Activated CD4-positive, alpha-beta memory T cell treated with anti-CD3 and anti-CD28 coated beads, Interleukin-2, amount 10 ng/mL, durations not matched to agents 7 days and 5 days (primary cell): ENCODE measurements at regions not wholly inside any gene's neighbourhood (a gene's known extent, or its start where the extent isn't known, plus 50 kb on each side); places are given as distances from the start of the nearest gene placed in this dataset.
"Not testable (repeated sequence)": the region's sequence is repeated elsewhere in the genome, so short reads cannot be mapped to it uniquely, and the experiment has no call there.

Source experiments
- CTCF ChIA-PET: fragments of 350-600 bp; sonication (Branson Sonifier 250); formaldehyde crosslinking; loops from one replicate; lab custom pipeline; 2021; ENCODE audit warnings: antibody characterized with exemption, inconsistent platforms; lab: Charles Lee
- POLR2A ChIA-PET: fragments of 350-600 bp; sonication (Branson Sonifier 250); formaldehyde crosslinking; loops from one replicate; lab custom pipeline; 2021; ENCODE audit warnings: antibody characterized with exemption; lab: Charles Lee
- DNase-seq: peaks from one replicate; pipeline ENCODE4 v3.0.0-alpha.2; 2020
- H3K27ac Mint-ChIP-seq: one replicate; pipeline ENCODE4 v1.8.0; 2021; ENCODE audit warnings: mild to moderate bottlenecking, mixed read lengths
- H3K27me3 Mint-ChIP-seq: one replicate; pipeline ENCODE4 v1.8.0; 2021; ENCODE audit warnings: mixed read lengths
- H3K36me3 Mint-ChIP-seq: one replicate; pipeline ENCODE4 v1.8.0; 2021; ENCODE audit warnings: low read depth, mixed read lengths
- H3K4me1 Mint-ChIP-seq: one replicate; pipeline ENCODE4 v1.8.0; 2021; ENCODE audit warnings: mixed read lengths
- H3K4me3 Mint-ChIP-seq: one replicate; pipeline ENCODE4 v1.8.0; 2021; ENCODE audit warnings: mild to moderate bottlenecking, mixed read lengths
- H3K9me3 Mint-ChIP-seq: one replicate; pipeline ENCODE4 v1.8.0; 2021; ENCODE audit warnings: mixed read lengths

DNA sequence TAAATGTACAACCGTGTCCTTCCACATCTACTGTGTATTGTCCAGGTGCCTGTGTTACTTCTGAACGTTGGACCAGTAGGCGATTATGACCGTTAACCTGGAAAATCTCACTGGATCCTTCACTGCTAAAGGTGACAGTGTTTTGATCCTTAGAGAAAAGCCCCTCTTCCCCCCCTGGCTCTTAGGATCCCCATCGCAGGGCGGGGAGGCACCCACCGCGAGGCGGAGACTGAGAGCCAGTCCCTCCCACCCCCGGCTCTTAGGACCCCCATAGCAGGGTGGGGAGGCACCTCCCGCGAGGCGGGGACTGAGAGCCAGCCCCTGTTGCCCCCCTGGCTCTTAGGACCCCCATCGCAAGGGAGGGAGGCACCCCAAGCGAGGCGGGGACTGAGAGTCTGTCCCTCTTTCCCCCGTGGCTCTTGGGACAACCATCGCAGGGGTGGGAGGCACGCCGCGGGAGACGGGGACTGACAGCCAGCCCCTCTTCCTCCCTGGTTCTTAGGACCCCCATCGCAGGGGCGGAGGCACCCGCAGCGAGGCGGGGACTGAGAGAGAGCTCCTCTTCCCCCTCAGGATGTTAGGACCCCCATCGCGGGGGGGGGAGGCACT is 194.3 kb upstream of the PZP start:
- CTCF ChIA-PET, POLR2A ChIA-PET, H3K27me3 Mint-ChIP-seq: not testable (repeated sequence)

DNA sequence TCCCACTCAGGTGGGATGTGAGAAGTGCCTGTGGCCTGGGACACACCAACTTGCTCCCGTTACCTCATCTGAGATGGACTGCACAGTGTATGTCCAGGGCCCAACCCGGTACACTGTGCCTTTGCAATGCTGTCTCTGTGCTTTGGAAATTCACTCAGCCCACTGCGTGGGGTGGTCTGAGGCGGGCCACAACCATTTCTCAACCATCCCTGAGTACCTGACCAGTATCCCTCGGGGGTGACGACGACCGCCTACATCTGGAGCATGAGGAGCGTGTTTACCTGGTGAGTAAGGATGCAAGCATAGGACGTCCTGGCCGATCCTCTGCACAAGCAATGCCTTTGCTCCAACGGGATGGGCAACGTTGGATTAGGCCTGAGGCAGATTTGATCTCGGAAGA is 188.2 kb upstream of the PZP start:
- peaks cover 10% of the 10 kb centered on the region for H3K36me3 Mint-ChIP-seq
- H3K4me1 Mint-ChIP-seq, H3K27ac Mint-ChIP-seq, H3K9me3 Mint-ChIP-seq, POLR2A ChIA-PET, DNase-seq, CTCF ChIA-PET, H3K4me3 Mint-ChIP-seq: not testable (repeated sequence)
- H3K27me3 Mint-ChIP-seq, result peaks cover 15% of the 10 kb centered on the region

More for the DNA sequence above, 194.3 kb upstream of the PZP start:
- H3K4me3 Mint-ChIP-seq, H3K27ac Mint-ChIP-seq, H3K36me3 Mint-ChIP-seq, H3K4me1 Mint-ChIP-seq, H3K9me3 Mint-ChIP-seq, DNase-seq: not testable (repeated sequence)

DNA sequence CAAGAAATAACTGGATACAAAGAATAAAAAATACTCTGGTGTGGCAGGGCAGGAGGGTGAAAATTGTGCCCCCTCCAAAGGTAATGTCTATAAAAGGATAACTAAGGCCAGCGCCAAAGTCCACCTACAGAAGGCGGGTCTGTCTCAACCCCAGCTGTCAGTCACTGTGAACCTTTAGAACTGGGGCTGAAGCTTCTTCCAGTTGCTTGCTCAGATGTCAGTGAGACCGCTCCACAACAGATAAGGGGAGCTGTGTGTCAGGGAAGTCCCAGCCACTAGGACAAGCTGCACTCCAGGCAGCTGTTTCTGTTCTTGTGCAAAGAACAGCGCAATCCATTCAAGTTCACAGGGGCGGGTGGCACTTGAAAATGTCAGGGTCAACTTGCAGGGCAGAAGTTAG is 187.0 kb upstream of the PZP start:
- peaks cover 17% of the 10 kb centered on the region for H3K27me3 Mint-ChIP-seq
- H3K4me3 Mint-ChIP-seq, H3K4me1 Mint-ChIP-seq, DNase-seq, CTCF ChIA-PET, H3K27ac Mint-ChIP-seq, H3K9me3 Mint-ChIP-seq, POLR2A ChIA-PET: not testable (repeated sequence)
- peaks cover 10% of the 10 kb centered on the region for H3K36me3 Mint-ChIP-seq

DNA sequence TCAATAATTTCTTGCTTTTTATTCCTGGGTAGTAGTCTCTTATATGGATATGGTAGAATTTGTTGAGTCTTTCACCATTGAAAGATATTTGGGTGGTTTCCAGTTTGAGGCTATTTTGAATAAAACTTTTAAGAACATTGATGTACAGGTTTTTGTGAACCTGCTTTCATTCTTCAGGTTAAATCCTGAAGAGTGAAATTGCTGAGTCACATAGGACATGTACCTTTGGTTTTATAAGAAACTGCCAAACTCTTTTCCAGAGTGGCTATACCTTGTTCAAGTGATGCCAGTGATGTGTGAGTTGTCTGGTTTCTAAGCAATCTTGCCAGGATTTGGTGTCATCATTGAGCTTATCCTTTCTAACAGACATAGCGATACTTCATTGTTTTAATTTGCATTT is 184.6 kb upstream of the PZP start:
- ChIA-PET CTCF (interaction anchor here (1.0 kb wide), 1 partner anchor 62 kb away, joined by 5 read pairs; no protein-coding TSS in a partner anchor), POLR2A (no interaction called here)
- no peak overlapping the region for H3K27ac Mint-ChIP-seq

DNA sequence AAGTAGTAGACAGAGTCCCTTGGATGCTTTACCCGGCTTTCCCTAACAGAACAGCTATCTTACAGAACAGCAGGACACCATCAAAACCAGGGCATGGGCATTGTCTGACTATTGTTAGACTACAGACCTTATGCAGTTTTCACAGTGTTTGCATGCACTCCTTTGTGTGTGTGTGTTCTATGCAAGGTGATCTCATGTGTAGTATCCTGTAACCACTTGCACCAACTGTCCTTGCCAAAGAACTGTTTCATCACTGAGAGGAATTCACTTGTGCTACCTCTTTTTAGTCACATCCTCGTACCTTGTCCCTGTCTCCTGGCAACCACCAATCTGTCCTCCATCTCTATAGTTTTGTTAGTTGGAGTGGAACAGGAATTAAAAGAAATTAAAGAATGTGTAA is 183.6 kb upstream of the PZP start:
- CTCF ChIA-PET, result no interaction called here
- POLR2A ChIA-PET, result no interaction called here
- H3K36me3 Mint-ChIP-seq, result peaks cover 5% of the 10 kb centered on the region
- no peak overlapping the region for H3K4me3 Mint-ChIP-seq
- DNase-seq, result no peak
- H3K27me3 Mint-ChIP-seq, result peaks cover 23% of the 10 kb centered on the region
- no peak overlapping the region for H3K27ac Mint-ChIP-seq
- H3K9me3 Mint-ChIP-seq, result no peaks in the 10 kb centered on the region
- H3K4me1 Mint-ChIP-seq, result peaks cover 7% of the 10 kb centered on the region

More for the DNA sequence above, 184.6 kb upstream of the PZP start:
- no peaks in the 10 kb centered on the region for H3K9me3 Mint-ChIP-seq
- H3K36me3 Mint-ChIP-seq, result peaks cover 7% of the 10 kb centered on the region
- DNase-seq, result no peak
- peaks cover 19% of the 10 kb centered on the region for H3K27me3 Mint-ChIP-seq
- no peak overlapping the region for H3K4me3 Mint-ChIP-seq
- peaks cover 1% of the 10 kb centered on the region for H3K4me1 Mint-ChIP-seq

DNA sequence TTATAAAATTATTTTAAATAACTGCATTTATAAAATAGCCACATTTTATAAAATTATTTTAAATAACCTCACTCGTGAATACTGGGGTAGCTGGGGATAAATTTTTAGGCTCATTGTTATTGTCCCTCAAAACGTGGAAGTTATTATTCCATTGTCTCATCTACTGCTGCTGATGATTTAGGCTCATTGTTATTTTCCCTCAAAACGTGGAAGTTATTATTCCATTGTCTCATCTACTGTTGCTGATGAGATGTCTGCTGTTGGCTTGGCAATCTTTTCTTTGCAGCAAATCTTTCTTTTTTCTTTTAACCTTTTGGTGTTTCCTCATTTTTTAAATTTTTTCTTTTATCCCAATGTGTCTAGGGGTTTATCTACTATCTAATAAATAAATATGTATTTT is 182.6 kb upstream of the PZP start:
- ChIA-PET POLR2A (no interaction called here), CTCF (no interaction called here)
- Mint-ChIP-seq H3K27ac (no peak overlapping the region), H3K9me3 (no peaks in the 10 kb centered on the region), H3K4me3 (no peak overlapping the region), H3K36me3 (no peaks in the 10 kb centered on the region), H3K4me1 (peaks cover 7% of the 10 kb centered on the region), H3K27me3 (peaks cover 23% of the 10 kb centered on the region)
- DNase-seq, result no peak

DNA sequence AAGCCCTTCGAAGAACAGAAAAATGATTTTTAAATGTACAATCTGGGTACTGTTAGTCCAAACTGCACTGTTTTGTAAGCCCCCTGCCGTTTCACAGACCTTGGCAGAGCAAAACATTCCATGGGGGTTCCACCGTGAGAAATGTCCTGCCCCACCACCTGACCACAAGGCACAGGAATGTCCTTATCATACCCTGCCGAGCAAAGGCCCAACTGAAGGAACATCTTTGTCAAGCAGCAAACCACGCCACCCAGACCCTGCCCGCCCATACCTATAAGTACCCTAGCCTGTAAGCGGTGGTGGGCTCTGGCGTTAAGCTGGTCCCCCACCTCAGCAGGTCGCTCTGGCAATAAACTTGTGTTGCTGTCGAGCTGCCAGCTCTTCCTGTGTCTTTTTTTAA is 181.6 kb upstream of the PZP start:
- peaks cover 7% of the 10 kb centered on the region for H3K4me1 Mint-ChIP-seq
- DNase-seq, result no peak
- ChIA-PET CTCF (no interaction called here), POLR2A (no interaction called here)
- H3K9me3 Mint-ChIP-seq, result no peaks in the 10 kb centered on the region
- H3K27ac Mint-ChIP-seq, result no peak overlapping the region
- no peaks in the 10 kb centered on the region for H3K36me3 Mint-ChIP-seq
- H3K4me3 Mint-ChIP-seq, result no peak overlapping the region
- H3K27me3 Mint-ChIP-seq, result peaks cover 23% of the 10 kb centered on the region

DNA sequence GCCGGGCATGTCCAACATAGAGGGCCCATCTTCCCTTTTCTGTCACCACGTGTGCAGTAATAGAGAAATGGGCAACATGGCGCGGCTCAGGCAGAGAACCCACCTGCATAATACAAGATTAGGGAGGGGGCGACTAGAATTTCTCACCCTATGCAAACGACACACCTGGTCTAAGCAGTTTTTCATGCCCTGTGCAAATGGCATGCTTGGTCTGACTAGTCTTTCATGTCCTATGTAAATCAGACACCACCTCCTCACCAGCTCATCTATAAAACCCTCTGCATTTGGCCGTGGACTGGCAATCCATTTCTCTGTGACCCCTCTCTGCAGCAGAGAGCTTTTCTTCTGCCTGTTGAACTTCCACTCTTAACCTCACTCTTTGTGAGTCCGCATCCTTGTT is 180.2 kb upstream of the PZP start:
- no peaks in the 10 kb centered on the region for H3K36me3 Mint-ChIP-seq
- no peak overlapping the region for H3K27ac Mint-ChIP-seq
- peaks cover 20% of the 10 kb centered on the region for H3K27me3 Mint-ChIP-seq
- peaks cover 7% of the 10 kb centered on the region for H3K4me1 Mint-ChIP-seq
- POLR2A ChIA-PET, result no interaction called here
- CTCF ChIA-PET, result no interaction called here
- no peak overlapping the region for H3K4me3 Mint-ChIP-seq
- H3K9me3 Mint-ChIP-seq, result no peaks in the 10 kb centered on the region
- DNase-seq, result no peak

DNA sequence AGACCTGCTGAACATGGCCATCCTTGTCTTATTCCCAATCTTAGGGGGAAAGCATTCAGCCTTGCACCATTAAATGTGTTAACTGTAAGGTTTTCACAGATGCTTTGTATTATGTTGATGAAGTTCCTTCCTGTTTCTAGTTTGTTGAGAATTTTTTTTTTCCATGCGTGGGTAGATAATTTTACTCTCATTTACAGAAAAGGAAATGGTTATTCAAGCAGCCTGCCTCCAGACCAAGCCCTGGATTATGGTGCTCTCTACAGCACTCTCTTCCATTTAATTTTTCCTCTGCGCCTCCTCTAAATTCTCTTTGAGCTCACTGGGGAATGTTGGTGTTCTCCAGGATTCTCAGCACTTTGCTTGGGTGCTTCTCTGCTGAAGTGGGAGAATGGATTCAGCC is 179.3 kb upstream of the PZP start:
- no peaks in the 10 kb centered on the region for H3K36me3 Mint-ChIP-seq
- DNase-seq, result no peak
- H3K27me3 Mint-ChIP-seq, result peaks cover 16% of the 10 kb centered on the region
- H3K4me1 Mint-ChIP-seq, result peaks cover 7% of the 10 kb centered on the region
- CTCF ChIA-PET, result no interaction called here
- H3K9me3 Mint-ChIP-seq, result no peaks in the 10 kb centered on the region
- POLR2A ChIA-PET, result no interaction called here
- no peak overlapping the region for H3K4me3 Mint-ChIP-seq
- no peak overlapping the region for H3K27ac Mint-ChIP-seq

DNA sequence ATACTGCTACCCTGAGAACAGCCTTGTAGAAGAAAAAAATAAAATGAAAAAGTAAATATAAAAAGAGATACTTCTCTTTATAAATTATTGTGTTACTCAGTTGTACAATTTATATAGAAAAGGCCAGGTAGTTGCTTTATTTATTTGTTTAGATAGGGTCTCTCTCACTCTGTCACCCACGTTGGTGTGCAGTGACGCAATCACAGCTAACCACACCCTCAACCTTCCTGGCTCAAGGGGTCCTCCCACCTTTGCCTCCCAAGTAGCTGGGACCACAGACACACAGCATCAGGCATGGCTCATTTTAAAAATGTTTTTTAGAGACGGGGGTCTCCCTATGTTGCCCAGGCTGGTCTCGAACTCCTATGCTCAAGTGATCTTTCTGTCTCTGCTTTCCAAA is 175.4 kb upstream of the PZP start:
- POLR2A ChIA-PET, result no interaction called here
- peaks cover 10% of the 10 kb centered on the region for H3K4me1 Mint-ChIP-seq
- H3K9me3 Mint-ChIP-seq, result no peaks in the 10 kb centered on the region

DNA sequence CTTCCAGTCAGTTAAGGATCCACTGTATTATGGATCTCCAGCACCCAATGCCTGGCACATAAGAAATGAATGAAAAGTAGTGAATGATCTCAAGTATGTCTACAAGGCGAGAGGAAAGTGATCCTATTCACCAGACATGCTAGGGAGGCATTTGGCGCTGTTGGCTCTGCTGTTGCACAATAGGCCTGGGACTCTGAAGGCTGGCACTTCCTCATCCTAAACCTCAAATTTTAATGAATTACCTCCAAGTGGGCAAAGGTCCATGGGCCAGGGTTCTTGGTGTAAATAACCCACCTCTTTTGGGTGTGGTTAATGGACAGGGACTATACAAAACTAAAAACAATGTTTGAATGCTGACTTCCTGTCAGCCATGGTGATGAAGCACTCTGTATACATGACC is 173.4 kb upstream of the PZP start:
- no peak overlapping the region for H3K4me3 Mint-ChIP-seq
- POLR2A ChIA-PET, result no interaction called here
- DNase-seq, result no peak
- H3K27ac Mint-ChIP-seq, result no peak overlapping the region
- CTCF ChIA-PET, result no interaction called here
- no peaks in the 10 kb centered on the region for H3K9me3 Mint-ChIP-seq
- peaks cover 5% of the 10 kb centered on the region for H3K27me3 Mint-ChIP-seq
- H3K36me3 Mint-ChIP-seq, result no peaks in the 10 kb centered on the region
- peaks cover 3% of the 10 kb centered on the region for H3K4me1 Mint-ChIP-seq

More for the DNA sequence above, 175.4 kb upstream of the PZP start:
- Mint-ChIP-seq H3K27ac (no peak overlapping the region), H3K27me3 (peaks cover 4% of the 10 kb centered on the region), H3K4me3 (no peak overlapping the region), H3K36me3 (no peaks in the 10 kb centered on the region)
- CTCF ChIA-PET, result no interaction called here
- DNase-seq, result no peak

DNA sequence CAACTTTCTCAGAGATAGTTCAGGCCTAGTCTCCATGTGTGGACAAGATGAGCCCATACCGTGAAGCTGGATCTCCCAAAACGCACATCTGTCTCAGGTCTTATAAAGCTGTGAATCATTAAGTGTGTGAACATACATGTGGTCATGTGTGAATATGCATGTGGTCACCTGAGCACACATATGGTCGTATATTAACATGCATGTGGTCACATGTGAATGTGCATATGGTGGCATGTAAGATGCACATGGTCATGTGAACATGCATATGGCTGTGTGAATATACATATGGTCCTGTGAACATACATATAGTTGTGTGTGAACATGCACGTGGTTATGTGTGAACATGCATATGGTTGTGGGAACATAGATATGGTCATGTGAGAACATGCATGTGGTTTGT is 172.5 kb upstream of the PZP start:
- DNase-seq, result no peak
- Mint-ChIP-seq H3K4me3 (no peak overlapping the region), H3K27ac (no peak overlapping the region), H3K27me3 (peaks cover 8% of the 10 kb centered on the region), H3K36me3 (no peaks in the 10 kb centered on the region), H3K9me3 (no peaks in the 10 kb centered on the region), H3K4me1 (peaks cover 3% of the 10 kb centered on the region)
- ChIA-PET CTCF (no interaction called here), POLR2A (no interaction called here)

DNA sequence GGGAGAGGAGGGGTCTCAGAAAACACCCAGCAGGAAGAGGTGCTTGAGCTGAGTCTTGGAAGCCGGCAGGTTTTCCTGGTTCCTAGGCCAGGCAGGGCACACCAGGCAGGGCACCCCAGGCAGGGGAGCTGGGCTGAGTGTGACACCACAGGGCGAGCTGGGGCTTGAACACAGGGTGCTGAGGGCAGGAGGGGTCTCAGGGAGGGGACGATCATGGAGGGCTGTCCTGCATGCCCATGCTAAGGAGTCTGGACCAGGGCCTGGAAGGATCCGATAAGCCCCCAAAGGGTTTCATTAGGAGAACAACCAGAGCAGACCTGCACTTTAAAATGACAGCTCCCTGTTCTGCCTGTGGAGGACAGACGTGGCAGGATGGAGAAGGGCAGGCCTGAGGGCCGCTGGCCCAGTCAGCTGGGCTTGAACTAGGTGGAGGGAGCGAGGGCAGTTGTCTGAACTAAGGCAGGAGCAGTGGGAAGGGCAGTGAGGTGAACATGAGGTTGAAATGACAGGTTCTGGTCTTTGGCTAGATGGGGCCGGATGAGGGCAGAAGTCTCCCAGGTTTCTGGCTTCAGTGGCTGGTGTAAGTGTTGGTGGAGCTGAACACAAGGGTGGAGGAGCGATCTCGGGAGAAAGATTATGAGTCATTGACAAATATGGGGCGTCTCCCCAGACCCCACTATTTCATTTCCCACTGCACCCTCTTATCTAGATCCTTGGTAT is 171.0 kb upstream of the PZP start:
- no peaks in the 10 kb centered on the region for H3K36me3 Mint-ChIP-seq
- CTCF ChIA-PET, result interaction anchor here (1.5 to 2.0 kb wide), 2 partner anchors 10 to 48 kb away, joined by 5 read pairs; no protein-coding TSS in a partner anchor
- DNase-seq, result no peak

DNA sequence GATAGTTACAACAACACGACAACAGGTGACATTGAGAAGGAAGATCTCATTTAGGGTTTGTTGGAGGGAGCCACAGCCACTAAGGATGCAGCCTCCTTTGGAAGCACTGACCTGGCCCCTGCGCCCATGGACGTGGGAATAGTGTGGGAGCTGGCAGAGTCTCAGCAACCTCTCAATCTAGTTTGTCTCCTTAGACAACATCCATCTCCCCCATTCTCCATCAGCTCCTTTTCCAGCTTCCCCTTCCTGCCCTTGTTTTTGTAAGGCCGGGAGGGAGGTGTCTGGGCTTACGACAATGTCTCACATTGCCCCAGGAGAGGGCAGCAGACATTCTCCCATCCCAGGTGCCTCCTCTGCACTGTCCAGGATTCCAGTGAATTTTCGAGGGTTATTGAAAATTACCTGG is 170.2 kb upstream of the PZP start:
- DNase-seq, result no peak
- no peak overlapping the region for H3K4me3 Mint-ChIP-seq
- ChIA-PET POLR2A (no interaction called here), CTCF (interaction anchor here (1.5 to 2.0 kb wide), 2 partner anchors 9 to 47 kb away, joined by 5 read pairs; no protein-coding TSS in a partner anchor)
- H3K4me1 Mint-ChIP-seq, result peaks cover 3% of the 10 kb centered on the region
- no peak overlapping the region for H3K27ac Mint-ChIP-seq
- H3K27me3 Mint-ChIP-seq, result peaks cover 13% of the 10 kb centered on the region
- H3K36me3 Mint-ChIP-seq, result no peaks in the 10 kb centered on the region
- no peaks in the 10 kb centered on the region for H3K9me3 Mint-ChIP-seq

More for the DNA sequence above, 171.0 kb upstream of the PZP start:
- Mint-ChIP-seq H3K4me3 (no peak overlapping the region), H3K27me3 (peaks cover 13% of the 10 kb centered on the region), H3K4me1 (peaks cover 3% of the 10 kb centered on the region), H3K9me3 (no peaks in the 10 kb centered on the region), H3K27ac (no peak overlapping the region)
- POLR2A ChIA-PET, result no interaction called here
